Activated B cell treated with CpG ODN at 0.5 μM for 24 hours (primary cell): ENCODE measurements at regions not wholly inside any gene's neighbourhood (a gene's known extent, or its start where the extent isn't known, plus 50 kb on each side); places are given as distances from the start of the nearest gene placed in this dataset.
A peak's percentile ranks its signal among the peaks of the same experiment; 100 is the strongest.

Experiments
- ATAC-seq: fragments of 200-7000 bp; cut with Tn5 transposase; one replicate; pipeline ENCODE4 v1.10.0; 2021; ENCODE audit warnings: low read depth, mild to moderate bottlenecking, moderate library complexity
- CTCF ChIA-PET: fragments of 350-600 bp; sonication (Branson Sonifier 250); formaldehyde crosslinking; loops from one replicate; lab custom pipeline; 2021; ENCODE audit warnings: antibody characterized with exemption; lab: Charles Lee
- POLR2A ChIA-PET: fragments of 350-600 bp; sonication (Branson Sonifier 250); formaldehyde crosslinking; loops from one replicate; lab custom pipeline; 2021; ENCODE audit warnings: antibody characterized with exemption; lab: Charles Lee
- DNase-seq: peaks from one replicate; pipeline ENCODE4 v3.0.0; 2022
- H3K27ac Mint-ChIP-seq: one replicate; pipeline ENCODE4 v1.8.0; 2020; ENCODE audit warnings: mixed read lengths
- H3K27me3 Mint-ChIP-seq: one replicate; pipeline ENCODE4 v1.8.0; 2021; ENCODE audit warnings: mixed read lengths
- H3K36me3 Mint-ChIP-seq: one replicate; pipeline ENCODE4 v1.8.0; 2021; ENCODE audit warnings: low read depth, mixed read lengths
- H3K4me1 Mint-ChIP-seq: one replicate; pipeline ENCODE4 v1.8.0; 2021; ENCODE audit warnings: mixed read lengths
- H3K4me3 Mint-ChIP-seq: one replicate; pipeline ENCODE4 v1.8.0; 2020; ENCODE audit warnings: mild to moderate bottlenecking, mixed read lengths
- H3K9me3 Mint-ChIP-seq: one replicate; pipeline ENCODE4 v1.8.0; 2020; ENCODE audit warnings: mixed read lengths
- CTCF ChIP-seq: fragments of 200-600 bp; IDR thresholded peaks from one replicate; pipeline ENCODE4 v1.8.0; 2022; ENCODE audit warnings: antibody characterized with exemption, mild to moderate bottlenecking
- intact Hi-C: fragments of 100-400 bp; cut with micrococcal nuclease; formaldehyde crosslinking; loops from one replicate; pipeline ENCODE4 v1.15.1; 2024

- ATAC-seq (peak; percentile 45), DNase-seq (no peak)
- no peak for TF ChIP-seq CTCF
- H3K27me3 Mint-ChIP-seq, result no peaks in the 10 kb centered on the region
- H3K4me1 Mint-ChIP-seq, result peaks cover 65% of the 10 kb centered on the region
- intact Hi-C loops, result no loop called here
- no peaks in the 10 kb centered on the region for H3K9me3 Mint-ChIP-seq
- H3K4me3 Mint-ChIP-seq, result no peak overlapping the region
- ChIA-PET CTCF (interaction anchor here (2.2 kb wide), 1 partner anchor 11 kb away, joined by 12 read pairs; no protein-coding TSS in a partner anchor), POLR2A (interaction anchor here (0.6 kb wide), 2 partner anchors 48 to 218 kb away, joined by 3 to 6 read pairs; partner anchors contain the start of gene SYNRG)
- H3K27ac Mint-ChIP-seq, result peak overlapping the region; percentile 53
- H3K36me3 Mint-ChIP-seq, result no peaks in the 10 kb centered on the region
Observed at GRCh38 chr17:37826497-37827430, 81.9 kb upstream of the HNF1B start.

GRCh38 chr17:37825851-37826250 is 81.0 kb upstream of the HNF1B start:
- no peak for TF ChIP-seq CTCF
- no peaks in the 10 kb centered on the region for H3K9me3 Mint-ChIP-seq
- CTCF ChIA-PET, result interaction anchor here (2.2 kb wide), 1 partner anchor 10 kb away, joined by 12 read pairs; no protein-coding TSS in a partner anchor
- ATAC-seq (no peak), DNase-seq (no peak)
- peaks cover 69% of the 10 kb centered on the region for H3K4me1 Mint-ChIP-seq
- peak overlapping the region; percentile 53 for H3K27ac Mint-ChIP-seq
- H3K4me3 Mint-ChIP-seq, result no peak overlapping the region
- H3K27me3 Mint-ChIP-seq, result no peaks in the 10 kb centered on the region
- intact Hi-C loops, result no loop called here
- POLR2A ChIA-PET, result interaction anchor here (0.6 kb wide), 1 partner anchor 47 kb away, joined by 6 read pairs; no protein-coding TSS in a partner anchor
- H3K36me3 Mint-ChIP-seq, result no peaks in the 10 kb centered on the region

GRCh38 chr17:37824534-37825485 is 80.0 kb upstream of the HNF1B start:
- ChIA-PET CTCF (interaction anchor here (2.2 kb wide), 1 partner anchor 9 kb away, joined by 12 read pairs; no protein-coding TSS in a partner anchor), POLR2A (no interaction called here)

GRCh38 chr17:37823996-37824395 is 79.1 kb upstream of the HNF1B start:
- TF ChIP-seq CTCF, result no peak
- DNase-seq, result no peak
- no peak overlapping the region for H3K4me3 Mint-ChIP-seq
- H3K27me3 Mint-ChIP-seq, result no peaks in the 10 kb centered on the region
- ChIA-PET CTCF (no interaction called here), POLR2A (no interaction called here)
- H3K9me3 Mint-ChIP-seq, result no peaks in the 10 kb centered on the region
- no peaks in the 10 kb centered on the region for H3K36me3 Mint-ChIP-seq
- no peak for ATAC-seq
- H3K4me1 Mint-ChIP-seq, result peaks cover 72% of the 10 kb centered on the region
- intact Hi-C loops, result no loop called here
- no peak overlapping the region for H3K27ac Mint-ChIP-seq

More at GRCh38 chr17:37824534-37825485, 80.0 kb upstream of the HNF1B start:
- peak overlapping the region; percentile 24 for H3K27ac Mint-ChIP-seq
- peak; percentile 41 for ATAC-seq
- no peak for DNase-seq
- H3K27me3 Mint-ChIP-seq, result no peaks in the 10 kb centered on the region
- no peaks in the 10 kb centered on the region for H3K36me3 Mint-ChIP-seq
- intact Hi-C loops, result no loop called here
- H3K4me1 Mint-ChIP-seq, result peaks cover 72% of the 10 kb centered on the region
- no peak overlapping the region for H3K4me3 Mint-ChIP-seq
- no peak for TF ChIP-seq CTCF
- H3K9me3 Mint-ChIP-seq, result no peaks in the 10 kb centered on the region
